Liver (tissue), 8 donors: ENCODE measurements at regions not wholly inside any gene's neighbourhood (a gene's known extent, or its start where the extent isn't known, plus 50 kb on each side); places are given as distances from the start of the nearest gene placed in this dataset.

Experiments
- DNase-seq: peaks from one replicate; pipeline ENCODE4 v3.0.0-alpha.2; 2017; ENCODE audit warnings: low spot score
- H3K27ac ChIP-seq, 2 donors: one replicate each; pipeline ENCODE4 v1.7.0; 2013; ENCODE audit warnings: inconsistent platforms in 2 of 2, low read length in 2 of 2, control low read depth in 1 of 2, low read depth in 1 of 2, mild to moderate bottlenecking in 1 of 2
- H3K27me3 ChIP-seq, 4 donors: one replicate each; pipeline versions ENCODE4 v1.6.1 to v1.7.0; 2013; ENCODE audit warnings: low read length in 3 of 4, inconsistent platforms in 1 of 4, mild to moderate bottlenecking in 1 of 4, moderate library complexity in 1 of 4; ENCODE audit not compliant: control insufficient read depth in 4 of 4, insufficient read depth in 4 of 4
- H3K36me3 ChIP-seq, 4 donors: one replicate each; pipeline versions ENCODE4 v1.6.1 to v1.7.0; 2013; ENCODE audit warnings: low read length in 3 of 4, mild to moderate bottlenecking in 3 of 4, low read depth in 1 of 4, moderate library complexity in 1 of 4; ENCODE audit not compliant: control insufficient read depth in 4 of 4, insufficient read depth in 3 of 4
- H3K4me1 ChIP-seq, 4 donors: one replicate each; pipeline versions ENCODE4 v1.6.1 to v1.7.0; 2013; ENCODE audit warnings: low read length in 3 of 4, mild to moderate bottlenecking in 3 of 4, moderate library complexity in 1 of 4; ENCODE audit not compliant: control insufficient read depth in 4 of 4, insufficient read depth in 4 of 4
- H3K4me3 ChIP-seq, 3 donors: one replicate each; pipeline versions ENCODE4 v1.6.1 to v1.7.0; 2013; ENCODE audit warnings: low read length in 3 of 3, control low read depth in 1 of 3, low read depth in 1 of 3, mild to moderate bottlenecking in 1 of 3
- H3K9ac ChIP-seq, 2 donors: one replicate each; pipeline ENCODE4 v1.7.0; 2013; ENCODE audit warnings: low read length in 2 of 2, mild to moderate bottlenecking in 2 of 2, moderate library complexity in 2 of 2, control low read depth in 1 of 2, low read depth in 1 of 2
- H3K9me3 ChIP-seq, 4 donors: one replicate each; pipeline versions ENCODE4 v1.6.1 to v1.7.0; 2013; ENCODE audit warnings: low read length in 3 of 4; ENCODE audit not compliant: control insufficient read depth in 4 of 4
- EGR1 ChIP-seq, 2 donors: IDR thresholded peaks; 2 replicates each; pipeline ENCODE4 v1.6.1; 2016 to 2018; ENCODE audit warnings: antibody characterized with exemption in 2 of 2, low read depth in 2 of 2
- FOXA1 ChIP-seq: IDR thresholded peaks from 2 replicates; pipeline ENCODE4 v1.6.1; 2016; ENCODE audit warnings: antibody characterized with exemption
- FOXA2 ChIP-seq: IDR thresholded peaks from 2 replicates; pipeline ENCODE4 v1.6.1; 2016; ENCODE audit warnings: antibody characterized with exemption
- GABPA ChIP-seq, 2 donors: IDR thresholded peaks in 1 of 2; conservative IDR thresholded peaks in 1 of 2; 2 replicates each; pipeline ENCODE4 v1.6.1; 2016; ENCODE audit warnings: antibody characterized with exemption in 2 of 2, mild to moderate bottlenecking in 1 of 2, moderate library complexity in 1 of 2
- HNF4A ChIP-seq, 2 donors: conservative IDR thresholded peaks; 2 replicates each; pipeline ENCODE4 v1.6.1; 2016; ENCODE audit warnings: antibody characterized with exemption in 2 of 2, mild to moderate bottlenecking in 2 of 2
- HNF4G ChIP-seq: IDR thresholded peaks from 2 replicates; pipeline ENCODE4 v1.6.1; 2016; ENCODE audit warnings: antibody characterized with exemption
- JUND ChIP-seq, 2 donors: IDR thresholded peaks; 2 replicates each; pipeline ENCODE4 v1.6.1; 2016; ENCODE audit warnings: antibody characterized with exemption in 2 of 2
- NR2F2 ChIP-seq: IDR thresholded peaks from 2 replicates; pipeline ENCODE4 v1.6.1; 2016; ENCODE audit warnings: antibody characterized with exemption
- RAD21 ChIP-seq, 2 donors: IDR thresholded peaks; 2 replicates each; pipeline ENCODE4 v1.6.1; 2016; ENCODE audit warnings: antibody characterized with exemption in 2 of 2, mild to moderate bottlenecking in 2 of 2
- RXRA ChIP-seq, 2 donors: IDR thresholded peaks; 2 replicates each; pipeline ENCODE4 v1.6.1; 2017 to 2018; ENCODE audit warnings: antibody characterized with exemption in 2 of 2, mild to moderate bottlenecking in 1 of 2
- SP1 ChIP-seq: IDR thresholded peaks from 2 replicates; pipeline ENCODE4 v1.6.1; 2018; ENCODE audit warnings: antibody characterized with exemption, mild to moderate bottlenecking
- TAF1 ChIP-seq: conservative IDR thresholded peaks from 2 replicates; pipeline ENCODE4 v1.6.1; 2016; ENCODE audit warnings: antibody characterized with exemption, mild to moderate bottlenecking
- YY1 ChIP-seq: IDR thresholded peaks from 2 replicates; pipeline ENCODE4 v1.6.1; 2016; ENCODE audit warnings: antibody characterized with exemption, mild to moderate bottlenecking
- WGBS: extraction: QIAGEN DNeasy Blood & Tissue Kit; methylation state at CpG from one replicate; pipeline ENCODE4 v1.1.7; 2013; 5-methylcytosine and 5-hydroxymethylcytosine counted together
- TF ChIP-seq, protein P1 (sequence below): IDR thresholded peaks from 2 replicates; pipeline ENCODE4 v1.6.1; 2016; ENCODE audit warnings: antibody characterized with exemption, mild to moderate bottlenecking
- TF ChIP-seq, protein P2 (sequence below): fragments of 150-350 bp; IDR thresholded peaks from 2 replicates; pipeline ENCODE4 v1.5.1; 2017; ENCODE audit warnings: improper control_type of control experiment, low read depth, low read length; ENCODE audit not compliant: missing input control
- TF ChIP-seq, protein P3 (sequence below): IDR thresholded peaks from 2 replicates; pipeline ENCODE4 v1.6.1; 2016; ENCODE audit warnings: antibody characterized with exemption
- TF ChIP-seq, protein P4 (sequence below): IDR thresholded peaks from 2 replicates; pipeline ENCODE4 v1.6.1; 2016; ENCODE audit warnings: antibody characterized with exemption
- TF ChIP-seq, protein P5 (sequence below): IDR thresholded peaks from 2 replicates; pipeline ENCODE4 v1.6.1; 2016; ENCODE audit warnings: antibody characterized with exemption
- donor health status: healthy.
- donor health status: healthy.
- donor health status: healthy.
- donor health status: healthy.
- donor health status: healthy.

DNA sequence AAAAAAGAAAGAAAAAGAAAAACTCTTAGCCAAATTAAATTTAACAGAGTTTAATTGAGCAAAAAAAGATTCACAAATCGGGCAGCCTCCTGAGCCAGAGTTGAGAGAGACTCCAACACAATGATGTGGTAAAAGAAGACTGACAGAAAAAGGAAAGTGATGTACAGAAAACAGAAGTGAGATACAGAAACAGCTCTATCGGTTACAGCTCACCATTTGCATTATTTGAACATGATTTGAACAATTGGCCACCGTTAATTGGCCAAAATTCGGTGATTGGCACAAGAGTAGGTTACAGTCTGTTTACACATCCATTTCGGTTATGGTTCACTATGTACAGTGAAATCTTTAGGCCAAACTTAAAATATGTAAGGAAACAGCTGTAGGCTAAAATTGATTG lies 117.7 kb downstream of the SPTSSA start:
- TF ChIP-seq EGR1 (IDR thresholded peaks at IDR 0.05; ENCODE audit: low read depth in 2 of 2), result no peak
- TF ChIP-seq YY1, result no peak
- no peak for TF ChIP-seq SP1
- TF ChIP-seq, protein P1, sequence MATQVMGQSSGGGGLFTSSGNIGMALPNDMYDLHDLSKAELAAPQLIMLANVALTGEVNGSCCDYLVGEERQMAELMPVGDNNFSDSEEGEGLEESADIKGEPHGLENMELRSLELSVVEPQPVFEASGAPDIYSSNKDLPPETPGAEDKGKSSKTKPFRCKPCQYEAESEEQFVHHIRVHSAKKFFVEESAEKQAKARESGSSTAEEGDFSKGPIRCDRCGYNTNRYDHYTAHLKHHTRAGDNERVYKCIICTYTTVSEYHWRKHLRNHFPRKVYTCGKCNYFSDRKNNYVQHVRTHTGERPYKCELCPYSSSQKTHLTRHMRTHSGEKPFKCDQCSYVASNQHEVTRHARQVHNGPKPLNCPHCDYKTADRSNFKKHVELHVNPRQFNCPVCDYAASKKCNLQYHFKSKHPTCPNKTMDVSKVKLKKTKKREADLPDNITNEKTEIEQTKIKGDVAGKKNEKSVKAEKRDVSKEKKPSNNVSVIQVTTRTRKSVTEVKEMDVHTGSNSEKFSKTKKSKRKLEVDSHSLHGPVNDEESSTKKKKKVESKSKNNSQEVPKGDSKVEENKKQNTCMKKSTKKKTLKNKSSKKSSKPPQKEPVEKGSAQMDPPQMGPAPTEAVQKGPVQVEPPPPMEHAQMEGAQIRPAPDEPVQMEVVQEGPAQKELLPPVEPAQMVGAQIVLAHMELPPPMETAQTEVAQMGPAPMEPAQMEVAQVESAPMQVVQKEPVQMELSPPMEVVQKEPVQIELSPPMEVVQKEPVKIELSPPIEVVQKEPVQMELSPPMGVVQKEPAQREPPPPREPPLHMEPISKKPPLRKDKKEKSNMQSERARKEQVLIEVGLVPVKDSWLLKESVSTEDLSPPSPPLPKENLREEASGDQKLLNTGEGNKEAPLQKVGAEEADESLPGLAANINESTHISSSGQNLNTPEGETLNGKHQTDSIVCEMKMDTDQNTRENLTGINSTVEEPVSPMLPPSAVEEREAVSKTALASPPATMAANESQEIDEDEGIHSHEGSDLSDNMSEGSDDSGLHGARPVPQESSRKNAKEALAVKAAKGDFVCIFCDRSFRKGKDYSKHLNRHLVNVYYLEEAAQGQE, result no peak
- no peak for TF ChIP-seq TAF1
- TF ChIP-seq, protein P2, sequence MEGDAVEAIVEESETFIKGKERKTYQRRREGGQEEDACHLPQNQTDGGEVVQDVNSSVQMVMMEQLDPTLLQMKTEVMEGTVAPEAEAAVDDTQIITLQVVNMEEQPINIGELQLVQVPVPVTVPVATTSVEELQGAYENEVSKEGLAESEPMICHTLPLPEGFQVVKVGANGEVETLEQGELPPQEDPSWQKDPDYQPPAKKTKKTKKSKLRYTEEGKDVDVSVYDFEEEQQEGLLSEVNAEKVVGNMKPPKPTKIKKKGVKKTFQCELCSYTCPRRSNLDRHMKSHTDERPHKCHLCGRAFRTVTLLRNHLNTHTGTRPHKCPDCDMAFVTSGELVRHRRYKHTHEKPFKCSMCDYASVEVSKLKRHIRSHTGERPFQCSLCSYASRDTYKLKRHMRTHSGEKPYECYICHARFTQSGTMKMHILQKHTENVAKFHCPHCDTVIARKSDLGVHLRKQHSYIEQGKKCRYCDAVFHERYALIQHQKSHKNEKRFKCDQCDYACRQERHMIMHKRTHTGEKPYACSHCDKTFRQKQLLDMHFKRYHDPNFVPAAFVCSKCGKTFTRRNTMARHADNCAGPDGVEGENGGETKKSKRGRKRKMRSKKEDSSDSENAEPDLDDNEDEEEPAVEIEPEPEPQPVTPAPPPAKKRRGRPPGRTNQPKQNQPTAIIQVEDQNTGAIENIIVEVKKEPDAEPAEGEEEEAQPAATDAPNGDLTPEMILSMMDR, result no peak
- no peak for TF ChIP-seq RXRA (IDR thresholded peaks at IDR 0.05)
- no peak for TF ChIP-seq FOXA2
- TF ChIP-seq HNF4A (conservative IDR thresholded peaks at IDR 0.05), result no peak
- TF ChIP-seq RAD21 (IDR thresholded peaks at IDR 0.05), result no peak
- TF ChIP-seq, protein P3, sequence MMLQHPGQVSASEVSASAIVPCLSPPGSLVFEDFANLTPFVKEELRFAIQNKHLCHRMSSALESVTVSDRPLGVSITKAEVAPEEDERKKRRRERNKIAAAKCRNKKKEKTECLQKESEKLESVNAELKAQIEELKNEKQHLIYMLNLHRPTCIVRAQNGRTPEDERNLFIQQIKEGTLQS, result no peak
- TF ChIP-seq HNF4G, result no peak
- TF ChIP-seq GABPA (IDR thresholded peaks at IDR 0.05 in 1 of 2, conservative IDR thresholded peaks at IDR 0.05 in 1 of 2), result no peak
- TF ChIP-seq JUND (IDR thresholded peaks at IDR 0.05), result no peak
- TF ChIP-seq, protein P4, sequence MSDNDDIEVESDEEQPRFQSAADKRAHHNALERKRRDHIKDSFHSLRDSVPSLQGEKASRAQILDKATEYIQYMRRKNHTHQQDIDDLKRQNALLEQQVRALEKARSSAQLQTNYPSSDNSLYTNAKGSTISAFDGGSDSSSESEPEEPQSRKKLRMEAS, result no peak
- no peak for TF ChIP-seq FOXA1
- TF ChIP-seq NR2F2, result no peak
- Histone ChIP-seq H3K9ac (no peak overlapping the region), H3K4me1 (no peaks in the 10 kb centered on the region), H3K27ac (no peak overlapping the region), H3K36me3 (no peaks in the 10 kb centered on the region), H3K27me3 (no peaks in the 10 kb centered on the region), H3K4me3 (no peak overlapping the region), H3K9me3 (no peaks in the 10 kb centered on the region)
- WGBS, result 85% methylated on average over 5 of the region's 5 CpGs
- DNase-seq, result no peak

DNA sequence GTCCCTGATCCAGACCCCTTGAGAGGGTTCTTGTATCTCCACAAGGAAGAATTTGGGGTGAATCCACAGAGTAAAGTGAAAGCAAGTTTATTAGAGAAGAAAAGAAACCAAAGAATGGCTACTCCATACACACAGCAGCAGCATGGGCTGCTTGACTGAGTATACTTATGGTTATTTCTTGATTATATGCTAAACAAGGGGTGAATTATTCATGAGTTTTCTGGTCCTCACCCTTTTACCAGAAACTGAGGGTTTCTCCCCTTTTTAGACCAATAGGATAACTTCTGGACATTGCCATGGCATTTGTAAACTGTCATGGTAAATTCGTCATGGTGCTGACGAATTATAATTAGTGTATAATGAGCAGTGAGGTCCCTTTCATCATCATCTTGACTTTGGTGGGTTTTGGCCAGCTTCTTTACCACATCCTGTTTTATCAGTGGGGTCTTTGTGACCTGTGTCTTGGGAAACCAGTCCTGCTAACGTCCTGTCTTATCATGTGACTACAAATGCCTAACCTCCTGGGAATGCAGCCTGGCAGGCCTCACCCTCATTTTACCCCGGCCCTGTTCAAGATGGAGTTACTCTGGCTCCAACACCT lies 121.9 kb downstream of the SPTSSA start:
- no peaks in the 10 kb centered on the region for H3K9me3 ChIP-seq
- TF ChIP-seq, protein P5, sequence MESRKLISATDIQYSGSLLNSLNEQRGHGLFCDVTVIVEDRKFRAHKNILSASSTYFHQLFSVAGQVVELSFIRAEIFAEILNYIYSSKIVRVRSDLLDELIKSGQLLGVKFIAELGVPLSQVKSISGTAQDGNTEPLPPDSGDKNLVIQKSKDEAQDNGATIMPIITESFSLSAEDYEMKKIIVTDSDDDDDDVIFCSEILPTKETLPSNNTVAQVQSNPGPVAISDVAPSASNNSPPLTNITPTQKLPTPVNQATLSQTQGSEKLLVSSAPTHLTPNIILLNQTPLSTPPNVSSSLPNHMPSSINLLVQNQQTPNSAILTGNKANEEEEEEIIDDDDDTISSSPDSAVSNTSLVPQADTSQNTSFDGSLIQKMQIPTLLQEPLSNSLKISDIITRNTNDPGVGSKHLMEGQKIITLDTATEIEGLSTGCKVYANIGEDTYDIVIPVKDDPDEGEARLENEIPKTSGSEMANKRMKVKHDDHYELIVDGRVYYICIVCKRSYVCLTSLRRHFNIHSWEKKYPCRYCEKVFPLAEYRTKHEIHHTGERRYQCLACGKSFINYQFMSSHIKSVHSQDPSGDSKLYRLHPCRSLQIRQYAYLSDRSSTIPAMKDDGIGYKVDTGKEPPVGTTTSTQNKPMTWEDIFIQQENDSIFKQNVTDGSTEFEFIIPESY, result no peak
- no peak for TF ChIP-seq HNF4G
- no peak overlapping the region for H3K9ac ChIP-seq
- 78% methylated on average over 4 of the region's 4 CpGs for WGBS
- H3K36me3 ChIP-seq, result no peaks in the 10 kb centered on the region
- no peak overlapping the region for H3K4me3 ChIP-seq
- no peak for DNase-seq
- H3K27ac ChIP-seq, result no peak overlapping the region
- no peaks in the 10 kb centered on the region for H3K27me3 ChIP-seq
- no peaks in the 10 kb centered on the region for H3K4me1 ChIP-seq
